Activated T-helper 2 cell treated with anti-CD3 and anti-CD28 coated beads, Interferon-gamma antibody, Interleukin-2, Interleukin-4, amounts not matched to agents 10 μg/mL and 5 μg/mL and 100 μg/mL, durations not matched to agents 14 hours and 24 hours and 36 hours (primary cell): ENCODE measurements at regions not wholly inside any gene's neighbourhood (a gene's known extent, or its start where the extent isn't known, plus 50 kb on each side); places are given as distances from the start of the nearest gene placed in this dataset.

Experiments
- DNase-seq: peaks from one replicate; pipeline ENCODE4 v3.0.0; 2021; ENCODE audit warnings: low spot score
- H3K27ac Mint-ChIP-seq: one replicate; pipeline ENCODE4 v1.8.0; 2021; ENCODE audit warnings: mixed read lengths
- H3K27me3 Mint-ChIP-seq: one replicate; pipeline ENCODE4 v1.8.0; 2021; ENCODE audit warnings: low read depth, mixed read lengths
- H3K36me3 Mint-ChIP-seq: one replicate; pipeline ENCODE4 v1.8.0; 2021; ENCODE audit warnings: low read depth, mixed read lengths
- H3K4me1 Mint-ChIP-seq: one replicate; pipeline ENCODE4 v1.8.0; 2021; ENCODE audit warnings: low read depth, mixed read lengths
- H3K4me3 Mint-ChIP-seq: one replicate; pipeline ENCODE4 v1.8.0; 2021; ENCODE audit warnings: low read depth, mild to moderate bottlenecking, moderate library complexity, mixed read lengths
- H3K9me3 Mint-ChIP-seq: one replicate; pipeline ENCODE4 v1.8.0; 2021; ENCODE audit warnings: mixed read lengths
- intact Hi-C: fragments of 100-400 bp; cut with micrococcal nuclease; formaldehyde crosslinking; loops from one replicate; pipeline ENCODE4 v1.15.1; 2023

GRCh38 chr6:56752009-56752408 lies 109.3 kb upstream of the DST start:
- DNase-seq, result no peak
- intact Hi-C loops, result no loop called here
- no peak overlapping the region for H3K27ac Mint-ChIP-seq
- peaks cover 4% of the 10 kb centered on the region for H3K4me1 Mint-ChIP-seq
- no peaks in the 10 kb centered on the region for H3K36me3 Mint-ChIP-seq
- no peaks in the 10 kb centered on the region for H3K9me3 Mint-ChIP-seq
- no peaks in the 10 kb centered on the region for H3K27me3 Mint-ChIP-seq
- H3K4me3 Mint-ChIP-seq, result no peak overlapping the region

DNA sequence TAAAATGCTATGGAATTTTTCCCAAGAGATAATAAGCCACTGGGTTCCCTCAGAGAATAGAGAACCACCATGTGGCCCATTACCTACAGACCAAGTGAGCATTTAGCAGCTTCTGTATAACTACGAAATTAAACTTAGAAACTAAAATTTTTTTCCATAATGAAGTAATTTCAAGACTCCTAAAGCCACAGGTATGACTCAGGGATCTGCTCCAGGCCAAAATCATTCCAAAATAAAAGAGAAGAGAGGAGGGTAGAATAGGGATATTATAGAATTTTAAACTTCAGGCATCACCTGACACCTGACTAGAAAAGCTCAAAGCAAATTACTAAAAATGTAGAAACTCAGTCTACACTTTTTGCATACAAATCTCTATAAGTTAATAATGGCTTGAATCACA lies 108.9 kb upstream of the DST start:
- no peak overlapping the region for H3K4me3 Mint-ChIP-seq
- H3K27me3 Mint-ChIP-seq, result peaks cover 2% of the 10 kb centered on the region
- no peak for DNase-seq
- H3K36me3 Mint-ChIP-seq, result no peaks in the 10 kb centered on the region
- intact Hi-C loops, result no loop called here
- no peak overlapping the region for H3K27ac Mint-ChIP-seq
- H3K9me3 Mint-ChIP-seq, result no peaks in the 10 kb centered on the region
- H3K4me1 Mint-ChIP-seq, result peaks cover 4% of the 10 kb centered on the region

DNA sequence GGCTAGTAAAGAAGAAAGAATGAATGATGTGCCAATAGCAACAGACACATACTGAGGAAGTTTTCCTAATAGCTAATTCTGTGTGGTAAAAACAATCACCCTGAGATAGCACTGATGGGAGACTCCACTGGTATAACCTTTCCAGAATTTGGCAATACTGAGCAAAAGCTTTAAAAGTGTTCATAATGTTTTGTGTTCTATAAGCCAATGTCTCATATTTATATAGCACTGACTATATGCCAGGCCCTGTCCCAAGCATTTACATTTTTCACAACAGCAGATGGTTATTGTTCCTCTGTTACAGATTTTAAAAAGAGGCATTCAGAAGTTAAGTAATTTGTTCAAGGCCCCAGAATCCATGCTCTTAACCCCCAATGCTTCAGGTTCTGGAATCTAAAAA lies 108.0 kb upstream of the DST start:
- Mint-ChIP-seq H3K9me3 (no peaks in the 10 kb centered on the region), H3K4me3 (no peak overlapping the region), H3K4me1 (peaks cover 4% of the 10 kb centered on the region), H3K27me3 (peaks cover 2% of the 10 kb centered on the region), H3K36me3 (no peaks in the 10 kb centered on the region), H3K27ac (no peak overlapping the region)
- intact Hi-C loops, result no loop called here
- no peak for DNase-seq

- intact Hi-C loops, result no loop called here
- peaks cover 2% of the 10 kb centered on the region for H3K27me3 Mint-ChIP-seq
- no peak overlapping the region for H3K4me3 Mint-ChIP-seq
- H3K4me1 Mint-ChIP-seq, result peaks cover 4% of the 10 kb centered on the region
- H3K27ac Mint-ChIP-seq, result no peak overlapping the region
- no peaks in the 10 kb centered on the region for H3K9me3 Mint-ChIP-seq
- DNase-seq, result no peak
- no peaks in the 10 kb centered on the region for H3K36me3 Mint-ChIP-seq
Observed at GRCh38 chr6:56749632-56750151, 107.0 kb upstream of the DST start.

GRCh38 chr6:56746767-56747504 lies 104.2 kb upstream of the DST start:
- Mint-ChIP-seq H3K27me3 (peaks cover 2% of the 10 kb centered on the region), H3K4me1 (peaks cover 2% of the 10 kb centered on the region), H3K36me3 (no peaks in the 10 kb centered on the region), H3K27ac (no peak overlapping the region), H3K9me3 (no peaks in the 10 kb centered on the region), H3K4me3 (no peak overlapping the region)
- intact Hi-C loops, result no loop called here
- no peak for DNase-seq

DNA sequence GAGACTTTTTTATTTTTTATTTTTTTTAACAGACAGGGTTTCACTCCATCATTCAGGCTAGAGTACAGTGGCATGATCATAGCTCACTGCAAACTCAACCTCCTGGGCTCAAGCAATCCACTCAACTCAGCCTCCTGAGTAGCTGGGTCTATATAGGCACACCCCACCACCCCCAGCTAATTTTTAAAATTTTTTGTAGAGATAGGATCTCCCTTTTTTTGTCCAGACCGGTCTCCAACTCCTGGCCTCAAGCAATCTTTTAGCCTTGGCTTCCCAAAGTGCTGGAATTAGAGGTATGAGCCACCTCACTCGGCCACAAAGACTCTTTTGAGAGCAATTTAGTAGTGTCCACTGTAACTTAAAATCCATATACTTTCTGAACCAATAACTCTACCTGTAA lies 103.3 kb upstream of the DST start:
- no peak overlapping the region for H3K27ac Mint-ChIP-seq
- no peak for DNase-seq
- intact Hi-C loops, result no loop called here
- H3K4me1 Mint-ChIP-seq, result peaks cover 2% of the 10 kb centered on the region
- H3K9me3 Mint-ChIP-seq, result no peaks in the 10 kb centered on the region
- peaks cover 2% of the 10 kb centered on the region for H3K27me3 Mint-ChIP-seq
- H3K4me3 Mint-ChIP-seq, result no peak overlapping the region
- no peaks in the 10 kb centered on the region for H3K36me3 Mint-ChIP-seq

GRCh38 chr6:56745081-56745480 lies 102.4 kb upstream of the DST start:
- intact Hi-C loops, result no loop called here
- Mint-ChIP-seq H3K27ac (no peak overlapping the region), H3K4me1 (peaks cover 2% of the 10 kb centered on the region), H3K27me3 (peaks cover 2% of the 10 kb centered on the region), H3K4me3 (no peak overlapping the region), H3K9me3 (no peaks in the 10 kb centered on the region), H3K36me3 (no peaks in the 10 kb centered on the region)
- no peak for DNase-seq

GRCh38 chr6:56744528-56744927 lies 101.8 kb upstream of the DST start:
- Mint-ChIP-seq H3K27ac (no peak overlapping the region), H3K4me1 (no peaks in the 10 kb centered on the region), H3K36me3 (no peaks in the 10 kb centered on the region), H3K4me3 (no peak overlapping the region), H3K27me3 (peaks cover 2% of the 10 kb centered on the region), H3K9me3 (no peaks in the 10 kb centered on the region)
- no peak for DNase-seq
- intact Hi-C loops, result no loop called here

DNA sequence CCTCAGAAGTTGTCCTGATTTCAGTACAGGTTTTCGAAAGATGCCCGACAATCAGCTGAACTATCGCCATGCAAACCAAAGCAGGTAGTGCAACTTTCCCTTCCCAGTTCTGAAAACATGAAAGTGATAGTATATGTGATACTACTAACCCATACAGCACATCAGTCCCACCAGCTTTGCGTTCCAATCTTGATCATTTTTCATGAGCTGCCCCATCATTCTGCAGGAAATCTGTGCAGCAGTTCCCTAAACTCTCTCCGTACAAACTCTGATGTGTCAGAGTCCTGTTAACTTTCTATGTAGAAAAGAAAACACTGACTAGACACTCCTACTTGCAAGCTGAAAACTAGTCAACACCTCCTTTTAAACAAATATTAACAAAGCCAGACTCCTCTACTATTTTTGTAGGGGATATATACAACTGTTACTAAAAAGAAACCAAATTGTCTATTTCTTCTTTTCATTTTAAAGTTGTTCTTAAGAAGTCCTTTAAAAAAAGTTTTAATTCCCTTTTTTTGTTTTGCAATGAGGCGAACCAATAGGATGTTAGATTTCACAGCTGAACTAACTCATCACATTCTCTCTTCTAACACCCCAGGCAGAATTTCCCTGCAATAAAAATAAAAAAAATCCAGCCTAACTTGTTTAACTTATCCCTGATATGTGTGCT lies 99.6 kb upstream of the DST start:
- Mint-ChIP-seq H3K27ac (no peak overlapping the region), H3K9me3 (no peaks in the 10 kb centered on the region), H3K36me3 (no peaks in the 10 kb centered on the region), H3K4me3 (no peak overlapping the region), H3K4me1 (no peaks in the 10 kb centered on the region), H3K27me3 (peaks cover 2% of the 10 kb centered on the region)
- no peak for DNase-seq
- intact Hi-C loops, result no loop called here

- H3K36me3 Mint-ChIP-seq, result no peaks in the 10 kb centered on the region
- H3K9me3 Mint-ChIP-seq, result no peaks in the 10 kb centered on the region
- no peak for DNase-seq
- no peaks in the 10 kb centered on the region for H3K27me3 Mint-ChIP-seq
- no peaks in the 10 kb centered on the region for H3K4me1 Mint-ChIP-seq
- intact Hi-C loops, result no loop called here
- H3K27ac Mint-ChIP-seq, result no peak overlapping the region
- no peak overlapping the region for H3K4me3 Mint-ChIP-seq
Observed at GRCh38 chr6:56741472-56741871, 98.8 kb upstream of the DST start.

DNA sequence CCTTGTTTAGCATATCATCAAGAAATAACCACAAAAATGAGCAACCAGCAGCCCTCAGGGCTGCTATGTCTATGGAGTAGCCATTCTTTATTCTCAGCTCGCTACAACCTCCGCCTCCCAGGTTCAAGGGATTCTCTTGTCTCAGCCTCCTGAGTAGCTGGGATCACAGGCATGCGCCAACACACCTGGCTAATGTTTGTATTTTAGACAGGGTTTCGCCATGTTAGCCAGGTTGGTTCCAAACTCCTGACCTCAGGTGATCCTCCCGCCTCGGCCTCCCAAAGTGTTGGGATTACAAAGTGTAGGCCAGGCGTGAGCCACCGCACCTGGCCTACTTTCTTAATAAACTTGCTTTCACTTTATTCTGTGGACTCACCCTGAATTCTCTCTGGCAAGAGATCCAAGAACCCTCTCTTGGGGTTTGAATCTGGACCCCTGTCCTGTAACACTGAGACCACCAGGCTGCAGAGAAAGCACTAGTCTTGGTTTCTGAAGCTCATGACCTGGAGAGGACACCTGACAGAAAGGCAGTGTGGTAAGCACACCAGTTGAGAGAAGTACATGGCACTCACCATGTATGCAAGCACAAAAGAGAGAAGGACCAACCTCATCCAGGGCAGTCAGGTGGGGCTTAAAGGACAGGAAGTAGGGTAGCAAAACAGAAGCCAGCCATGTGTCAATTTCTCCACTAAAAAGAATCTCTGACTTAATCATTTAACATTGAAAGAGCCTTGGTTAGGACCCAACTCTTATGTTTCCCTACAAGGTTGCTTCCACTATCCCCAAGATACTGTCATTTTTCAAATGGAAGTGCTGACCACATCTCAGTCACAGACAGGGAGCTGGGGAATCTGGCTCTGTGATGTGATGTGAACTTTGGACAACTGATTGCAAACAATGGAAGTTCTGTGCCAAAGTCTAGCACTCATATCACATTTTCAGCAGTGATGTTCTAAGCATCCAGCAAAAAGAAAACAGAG lies 97.4 kb upstream of the DST start:
- H3K4me1 Mint-ChIP-seq, result no peaks in the 10 kb centered on the region
- intact Hi-C loops, result no loop called here
- H3K4me3 Mint-ChIP-seq, result no peak overlapping the region
- H3K27ac Mint-ChIP-seq, result no peak overlapping the region
- no peaks in the 10 kb centered on the region for H3K9me3 Mint-ChIP-seq
- DNase-seq, result no peak
- H3K27me3 Mint-ChIP-seq, result no peaks in the 10 kb centered on the region
- no peaks in the 10 kb centered on the region for H3K36me3 Mint-ChIP-seq

GRCh38 chr6:56736804-56737203 lies 94.1 kb upstream of the DST start:
- H3K4me1 Mint-ChIP-seq, result no peaks in the 10 kb centered on the region
- no peak overlapping the region for H3K4me3 Mint-ChIP-seq
- no peaks in the 10 kb centered on the region for H3K36me3 Mint-ChIP-seq
- no peaks in the 10 kb centered on the region for H3K9me3 Mint-ChIP-seq
- intact Hi-C loops, result no loop called here
- DNase-seq, result no peak
- no peaks in the 10 kb centered on the region for H3K27me3 Mint-ChIP-seq
- H3K27ac Mint-ChIP-seq, result no peak overlapping the region
